H1 (cell line): ENCODE measurements at regions not wholly inside any gene's neighbourhood (a gene's known extent, or its start where the extent isn't known, plus 50 kb on each side); places are given as distances from the start of the nearest gene placed in this dataset.
"Not testable (repeated sequence)": the region's sequence is repeated elsewhere in the genome, so short reads cannot be mapped to it uniquely, and the experiment has no call there.

Source experiments
- CTCF ChIA-PET: fragments of 300-600 bp; sonication (Branson Sonifier 250); formaldehyde crosslinking; loops from one replicate; lab custom pipeline; 2021; ENCODE audit not compliant: partially characterized antibody; lab: Charles Lee
- POLR2A ChIA-PET: fragments of 300-600 bp; sonication (Branson Sonifier 250); formaldehyde crosslinking; loops from one replicate; lab custom pipeline; 2021; ENCODE audit warnings: inconsistent platforms; ENCODE audit not compliant: partially characterized antibody; lab: Charles Lee
- DNase-seq, 2 experiments: peaks; one replicate each; pipeline versions ENCODE4 v3.0.0 to v3.0.0-alpha.2; 2010 to 2022; ENCODE audit warnings: low spot score in 2 of 2, low read depth in 1 of 2, mixed read lengths in 1 of 2
- FAIRE-seq: peaks from 2 replicates; lab custom pipeline; 2011; peaks lifted over from hg19 to GRCh38; lab: Jason Lieb, UNC
- H2AFZ ChIP-seq: 2 replicates; pipeline ENCODE4 v1.8.1; 2012; ENCODE audit warnings: low read length, inconsistent platforms
- H2AK5ac ChIP-seq: 2 replicates; pipeline ENCODE4 v1.6.1; 2013; ENCODE audit warnings: low read depth, low read length
- H2BK120ac ChIP-seq: replicated peaks from 2 replicates; pipeline ENCODE3; 2013; ENCODE audit warnings: low read depth, low read length, inconsistent platforms
- H2BK12ac ChIP-seq: 2 replicates; pipeline ENCODE4 v1.6.1; 2013; ENCODE audit warnings: low read depth, low read length
- H2BK15ac ChIP-seq: 2 replicates; pipeline ENCODE4 v1.6.1; 2013; ENCODE audit warnings: low read length
- H2BK20ac ChIP-seq: 2 replicates; pipeline ENCODE4 v1.6.1; 2013; ENCODE audit warnings: low read length
- H2BK5ac ChIP-seq: 2 replicates; pipeline ENCODE4 v1.6.1; 2013; ENCODE audit warnings: low read depth, low read length
- H3K14ac ChIP-seq: 2 replicates; pipeline ENCODE4 v1.6.1; 2013; ENCODE audit warnings: inconsistent platforms; ENCODE audit not compliant: insufficient read length
- H3K18ac ChIP-seq: 2 replicates; pipeline ENCODE4 v1.6.1; 2013; ENCODE audit warnings: low read length; ENCODE audit errors: extremely low read depth
- H3K23ac ChIP-seq: 2 replicates; pipeline ENCODE4 v1.6.1; 2013; ENCODE audit warnings: inconsistent platforms; ENCODE audit not compliant: insufficient read length
- H3K23me2 ChIP-seq: 2 replicates; pipeline ENCODE4 v1.6.1; 2013; ENCODE audit warnings: low read depth, low read length
- H3K27ac ChIP-seq: 2 replicates; pipeline ENCODE4 v1.6.1; 2011; ENCODE audit warnings: low read depth, low read length, inconsistent platforms
- H3K27me3 ChIP-seq, 4 experiments: replicated peaks in 1 of 4; 1 replicate in 1 of 4; 2 replicates in 3 of 4; pipeline versions ENCODE4 v1.6.1 to v1.8.1; 2011 to 2013; ENCODE audit warnings: low read length in 3 of 4, mild to moderate bottlenecking in 3 of 4, inconsistent platforms in 2 of 4, mixed read lengths in 2 of 4, moderate library complexity in 1 of 4; ENCODE audit not compliant: control insufficient read depth in 3 of 4, insufficient read depth in 3 of 4; ENCODE audit errors: extremely low read depth in 1 of 4
- H3K36me3 ChIP-seq, 4 experiments: 2 replicates each; pipeline versions ENCODE4 v1.6.1 to v1.8.1; 2011 to 2013; ENCODE audit warnings: mild to moderate bottlenecking in 4 of 4, low read length in 3 of 4, moderate library complexity in 2 of 4, control low read depth in 1 of 4, inconsistent platforms in 1 of 4; ENCODE audit not compliant: insufficient read depth in 4 of 4, control insufficient read depth in 2 of 4
- H3K4ac ChIP-seq: replicated peaks from 2 replicates; pipeline ENCODE3; 2013; ENCODE audit warnings: low read length, low read depth, mixed read lengths, inconsistent platforms; ENCODE audit not compliant: insufficient read length
- H3K4me1 ChIP-seq, 4 experiments: replicated peaks in 1 of 4; 1 replicate in 1 of 4; 2 replicates in 3 of 4; pipeline versions ENCODE4 v1.6.1 to v1.8.1; 2011 to 2013; ENCODE audit warnings: low read length in 3 of 4, inconsistent platforms in 2 of 4, mixed read lengths in 1 of 4; ENCODE audit not compliant: insufficient read depth in 4 of 4, control insufficient read depth in 3 of 4
- H3K4me2 ChIP-seq, 2 experiments: 2 replicates each; pipeline versions ENCODE4 v1.6.1 to v1.8.1; 2011 to 2013; ENCODE audit warnings: low read depth in 2 of 2, low read length in 2 of 2, control low read depth in 1 of 2, inconsistent platforms in 1 of 2, mild to moderate bottlenecking in 1 of 2; ENCODE audit not compliant: insufficient read depth in 1 of 2
- H3K4me3 ChIP-seq, 4 experiments: fragments of 200-600, 300-600 bp in 1 of 4; sonication (generic), shearing (Covaris generic), sonication (Bioruptor Twin) in 1 of 4; 2 replicates each; pipeline versions ENCODE4 v1.5.1 to v1.8.1; 2011 to 2016; ENCODE audit warnings: low read length in 4 of 4, low read depth in 3 of 4, control low read depth in 2 of 4, inconsistent platforms in 2 of 4, mild to moderate bottlenecking in 2 of 4, mixed read lengths in 1 of 4, moderate library complexity in 1 of 4; ENCODE audit not compliant: insufficient read depth in 2 of 4; ENCODE audit errors: extremely low read depth in 1 of 4
- H3K56ac ChIP-seq: replicated peaks from 2 replicates; pipeline ENCODE3; 2013; ENCODE audit warnings: low read depth, mild to moderate bottlenecking, mixed read lengths, low read length, inconsistent platforms; ENCODE audit not compliant: insufficient read length
- H3K79me1 ChIP-seq: 2 replicates; pipeline ENCODE4 v1.6.1; 2013; ENCODE audit warnings: low read depth, low read length, control low read depth
- H3K79me2 ChIP-seq, 2 experiments: 2 replicates each; pipeline versions ENCODE4 v1.6.1 to v1.8.1; 2012 to 2013; ENCODE audit warnings: low read length in 2 of 2, mild to moderate bottlenecking in 2 of 2, inconsistent platforms in 1 of 2; ENCODE audit not compliant: insufficient read depth in 2 of 2, control insufficient read depth in 1 of 2
- H3K9ac ChIP-seq, 4 experiments: replicated peaks in 1 of 4; 1 replicate in 1 of 4; 2 replicates in 3 of 4; pipeline versions ENCODE4 v1.6.1 to v1.8.1; 2011 to 2013; ENCODE audit warnings: low read depth in 3 of 4, low read length in 3 of 4, control low read depth in 2 of 4, mild to moderate bottlenecking in 2 of 4, moderate library complexity in 2 of 4, inconsistent platforms in 1 of 4; ENCODE audit errors: extremely low read depth in 1 of 4
- H3K9me3 ChIP-seq, 2 experiments: 2 replicates each; pipeline versions ENCODE4 v1.6.1 to v1.8.1; 2012 to 2013; ENCODE audit warnings: mild to moderate bottlenecking in 2 of 2, moderate library complexity in 2 of 2, control low read depth in 1 of 2, inconsistent platforms in 1 of 2, low read depth in 1 of 2, low read length in 1 of 2, mixed read lengths in 1 of 2; ENCODE audit not compliant: insufficient read depth in 2 of 2
- H4K20me1 ChIP-seq, 2 experiments: replicated peaks in 1 of 2; 2 replicates each; pipeline versions ENCODE3 to v1.8.1; 2011 to 2013; ENCODE audit warnings: inconsistent platforms in 2 of 2, low read length in 2 of 2, mild to moderate bottlenecking in 1 of 2; ENCODE audit not compliant: insufficient read depth in 2 of 2, control insufficient read depth in 1 of 2
- H4K5ac ChIP-seq: 2 replicates; pipeline ENCODE4 v1.6.1; 2013; ENCODE audit warnings: low read length, low read depth, mixed read lengths, inconsistent platforms; ENCODE audit not compliant: insufficient read length
- H4K8ac ChIP-seq: 2 replicates; pipeline ENCODE4 v1.8.0; 2013; ENCODE audit warnings: mild to moderate bottlenecking, moderate library complexity, low read length, inconsistent platforms; ENCODE audit not compliant: insufficient read depth; ENCODE audit errors: extremely low read depth
- H4K91ac ChIP-seq: replicated peaks from 2 replicates; pipeline ENCODE3; 2013; ENCODE audit warnings: low read length, mixed read lengths, inconsistent platforms; ENCODE audit not compliant: insufficient read length
- WGBS, 2 experiments: shearing (Covaris generic) in 1 of 2; methylation state at CpG; one replicate each; pipeline versions ENCODE4 v1.1.6 to v1.1.7; 2013 to 2015; ENCODE audit warnings: low lambda C conversion rate in 2 of 2, mixed read lengths in 2 of 2, inconsistent platforms in 1 of 2, low coverage in 1 of 2, missing lambda C conversion rate in 1 of 2; ENCODE audit not compliant: insufficient replicate concordance in 2 of 2, insufficient coverage in 1 of 2, insufficient read length in 1 of 2; ENCODE audit errors: extremely low coverage in 1 of 2, missing lambda C conversion rate in 1 of 2; 5-methylcytosine and 5-hydroxymethylcytosine counted together

GRCh38 chrY:17579956-17580519, 300.0 kb downstream of the CDY2B start:
- H3K18ac ChIP-seq = not testable (repeated sequence)

More at GRCh38 chrY:17579956-17580519, 300.0 kb downstream of the CDY2B start:
- POLR2A ChIA-PET, H2BK120ac ChIP-seq, H3K4me3 ChIP-seq, H3K4me1 ChIP-seq, H3K23ac ChIP-seq, H4K8ac ChIP-seq, H3K4me2 ChIP-seq, H4K91ac ChIP-seq, H3K56ac ChIP-seq, H4K5ac ChIP-seq, H3K27me3 ChIP-seq, FAIRE-seq, H2BK5ac ChIP-seq, H3K9me3 ChIP-seq, H3K14ac ChIP-seq, H2AK5ac ChIP-seq, H3K23me2 ChIP-seq, H2BK20ac ChIP-seq, H3K79me2 ChIP-seq, H3K79me1 ChIP-seq, H2BK12ac ChIP-seq, CTCF ChIA-PET, H4K20me1 ChIP-seq, H2BK15ac ChIP-seq, H2AFZ ChIP-seq, H3K4ac ChIP-seq, DNase-seq, H3K27ac ChIP-seq, H3K36me3 ChIP-seq, H3K9ac ChIP-seq: not testable (repeated sequence)
- WGBS, 2 experiments = no CpG with 5 or more reads among the region's 23 CpGs
